Tibial nerve (tissue), 4 donors: ENCODE measurements at regions not wholly inside any gene's neighbourhood (a gene's known extent, or its start where the extent isn't known, plus 50 kb on each side); places are given as distances from the start of the nearest gene placed in this dataset.

Source experiments
- DNase-seq, 2 donors: peaks; one replicate each; pipeline ENCODE4 v3.0.0-alpha.2; 2019; ENCODE audit warnings: low spot score in 2 of 2
- H3K27ac ChIP-seq, 4 donors: fragments of 200-600 bp; sonication (generic) in 3 of 4; one replicate each; pipeline ENCODE4 v1.5.1; 2017 to 2019; ENCODE audit warnings: mild to moderate bottlenecking in 1 of 4
- H3K27me3 ChIP-seq, 2 donors: fragments of 200-600 bp; sonication (generic) in 1 of 2; one replicate each; pipeline versions ENCODE4 v1.5.1 to v1.6.0; 2017 to 2019
- H3K36me3 ChIP-seq, 3 donors: fragments of 200-600 bp; sonication (generic); one replicate each; pipeline ENCODE4 v1.5.1; 2018 to 2019
- H3K4me1 ChIP-seq, 4 donors: fragments of 200-600 bp; sonication (generic) in 3 of 4; one replicate each; pipeline ENCODE4 v1.5.1; 2017 to 2019
- H3K4me3 ChIP-seq, 4 donors: fragments of 200-600 bp; sonication (generic) in 3 of 4; one replicate each; pipeline ENCODE4 v1.5.1; 2017 to 2019; ENCODE audit warnings: mild to moderate bottlenecking in 1 of 4, moderate library complexity in 1 of 4
- H3K9me3 ChIP-seq, 4 donors: fragments of 200-600 bp; sonication (generic) in 3 of 4; one replicate each; pipeline ENCODE4 v1.5.1; 2017 to 2019
- EP300 ChIP-seq, 2 donors: sonication (generic); formaldehyde crosslinking; IDR thresholded peaks; one replicate each; pipeline ENCODE4 v1.6.1; 2017; ENCODE audit warnings: antibody characterized with exemption in 2 of 2, mild to moderate bottlenecking in 1 of 2
- POLR2A ChIP-seq, 2 donors: fragments of 450-650 bp; IDR thresholded peaks; one replicate each; pipeline ENCODE4 v1.6.1; 2017; ENCODE audit warnings: antibody characterized with exemption in 2 of 2, mild to moderate bottlenecking in 2 of 2, moderate library complexity in 2 of 2
- WGBS, 2 donors: methylation state at CpG; one replicate each; pipeline ENCODE4 v1.1.5; 2018; 5-methylcytosine and 5-hydroxymethylcytosine counted together
- TF ChIP-seq, protein P1 (sequence below), 5 experiments: fragments of 200-600 bp in 3 of 5; fragments of 450-650 bp in 2 of 5; sonication (generic) in 3 of 5; IDR thresholded peaks; one replicate each; pipeline ENCODE4 v1.5.1; 2016 to 2019; ENCODE audit warnings: antibody characterized with exemption in 5 of 5, mild to moderate bottlenecking in 3 of 5, moderate library complexity in 2 of 5

DNA sequence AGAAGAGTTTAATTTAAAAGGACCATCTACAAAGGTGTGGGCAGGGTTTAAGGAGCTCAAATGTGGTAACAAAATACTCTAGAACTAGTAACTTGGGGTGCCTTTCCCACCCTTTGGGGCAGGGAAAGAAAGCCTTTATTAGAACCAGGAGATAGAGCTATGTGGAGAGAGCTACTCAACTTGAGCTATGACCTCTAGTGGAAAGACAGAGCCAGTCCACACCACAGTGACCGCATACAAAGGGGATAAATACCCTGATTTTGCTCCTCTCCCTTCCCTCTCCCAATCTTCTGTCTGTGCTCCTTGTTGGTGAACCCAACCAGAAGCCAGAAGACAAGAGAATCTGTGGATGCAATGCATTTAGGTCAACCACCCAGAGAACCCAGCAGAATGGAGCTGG lies 54.4 kb upstream of the JAK1 start:
- peaks cover 0 to 16% (median 0%) of the 10 kb centered on the region in 3 donors for H3K36me3 ChIP-seq
- H3K27me3 ChIP-seq, result no peaks in the 10 kb centered on the region
- H3K4me1 ChIP-seq, result peaks cover 0 to 4% (median 0%) of the 10 kb centered on the region in 4 donors
- no peak overlapping the region for H3K4me3 ChIP-seq
- TF ChIP-seq, protein P1, sequence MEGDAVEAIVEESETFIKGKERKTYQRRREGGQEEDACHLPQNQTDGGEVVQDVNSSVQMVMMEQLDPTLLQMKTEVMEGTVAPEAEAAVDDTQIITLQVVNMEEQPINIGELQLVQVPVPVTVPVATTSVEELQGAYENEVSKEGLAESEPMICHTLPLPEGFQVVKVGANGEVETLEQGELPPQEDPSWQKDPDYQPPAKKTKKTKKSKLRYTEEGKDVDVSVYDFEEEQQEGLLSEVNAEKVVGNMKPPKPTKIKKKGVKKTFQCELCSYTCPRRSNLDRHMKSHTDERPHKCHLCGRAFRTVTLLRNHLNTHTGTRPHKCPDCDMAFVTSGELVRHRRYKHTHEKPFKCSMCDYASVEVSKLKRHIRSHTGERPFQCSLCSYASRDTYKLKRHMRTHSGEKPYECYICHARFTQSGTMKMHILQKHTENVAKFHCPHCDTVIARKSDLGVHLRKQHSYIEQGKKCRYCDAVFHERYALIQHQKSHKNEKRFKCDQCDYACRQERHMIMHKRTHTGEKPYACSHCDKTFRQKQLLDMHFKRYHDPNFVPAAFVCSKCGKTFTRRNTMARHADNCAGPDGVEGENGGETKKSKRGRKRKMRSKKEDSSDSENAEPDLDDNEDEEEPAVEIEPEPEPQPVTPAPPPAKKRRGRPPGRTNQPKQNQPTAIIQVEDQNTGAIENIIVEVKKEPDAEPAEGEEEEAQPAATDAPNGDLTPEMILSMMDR (IDR thresholded peaks at IDR 0.05), result no peak
- TF ChIP-seq EP300 (IDR thresholded peaks at IDR 0.05) (no peak), POLR2A (IDR thresholded peaks at IDR 0.05) (no peak)
- H3K9me3 ChIP-seq, result no peaks in the 10 kb centered on the region
- DNase-seq, result no peak
- WGBS, 2 donors, result 63 to 71% methylated on average over 1 of the region's 1 CpG
- H3K27ac ChIP-seq, result no peak overlapping the region

DNA sequence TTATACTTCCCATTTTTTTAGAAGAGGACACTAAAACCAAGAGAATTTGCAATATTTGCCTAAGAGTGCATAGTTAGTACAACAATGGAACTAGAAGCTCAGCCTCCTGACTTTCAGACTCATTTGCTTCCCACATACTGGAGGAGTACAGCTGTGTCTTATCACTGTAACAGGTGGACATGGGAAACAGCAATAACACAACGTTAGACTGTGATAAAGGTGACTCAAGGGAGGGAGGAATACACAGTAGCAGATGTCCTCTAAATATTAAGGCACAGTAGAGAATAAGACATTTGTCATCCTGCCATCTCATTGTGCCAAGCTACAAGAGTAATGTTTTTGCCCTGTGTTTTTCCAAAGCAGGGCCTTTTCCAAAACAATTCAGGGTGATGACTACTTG lies 55.4 kb upstream of the JAK1 start:
- no peaks in the 10 kb centered on the region for H3K27me3 ChIP-seq
- DNase-seq, result no peak
- H3K27ac ChIP-seq, result no peak overlapping the region
- H3K4me1 ChIP-seq, result peaks cover 0 to 15% (median 2%) of the 10 kb centered on the region in 4 donors
- no peaks in the 10 kb centered on the region for H3K9me3 ChIP-seq
- no peak overlapping the region for H3K4me3 ChIP-seq
- TF ChIP-seq POLR2A (IDR thresholded peaks at IDR 0.05) (no peak), EP300 (IDR thresholded peaks at IDR 0.05) (no peak)
- TF ChIP-seq, protein P1 (IDR thresholded peaks at IDR 0.05), result no peak
- WGBS, 2 donors, result 26 to 52% methylated on average over 1 of the region's 1 CpG
- peaks cover 0 to 7% (median 0%) of the 10 kb centered on the region in 3 donors for H3K36me3 ChIP-seq

DNA sequence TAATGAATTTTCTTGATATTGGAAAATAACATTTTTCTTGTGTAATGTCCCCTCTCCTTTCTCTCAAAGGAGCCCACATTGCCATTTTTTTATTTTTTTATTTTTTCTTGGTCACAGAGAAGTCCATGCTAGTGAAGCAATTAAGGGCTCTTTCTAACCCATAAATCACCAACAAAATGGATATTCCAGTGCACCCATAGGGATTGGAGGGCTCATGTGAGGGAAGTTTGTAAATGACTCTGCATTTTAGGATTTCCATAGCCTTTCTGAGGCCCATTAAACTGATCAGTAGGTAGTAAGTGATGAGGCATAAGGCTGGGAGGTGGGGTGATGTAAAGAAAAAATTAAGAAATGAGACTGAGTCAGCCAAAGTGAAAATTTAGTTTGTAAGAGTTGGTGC lies 55.9 kb upstream of the JAK1 start:
- Histone ChIP-seq H3K36me3 (peaks cover 0 to 7% (median 0%) of the 10 kb centered on the region in 3 donors), H3K4me1 (peaks cover 0 to 19% (median 3%) of the 10 kb centered on the region in 4 donors), H3K27me3 (no peaks in the 10 kb centered on the region), H3K9me3 (no peaks in the 10 kb centered on the region), H3K4me3 (no peak overlapping the region), H3K27ac (no peak overlapping the region)
- no peak for DNase-seq
- TF ChIP-seq EP300 (IDR thresholded peaks at IDR 0.05), result no peak
- TF ChIP-seq POLR2A (IDR thresholded peaks at IDR 0.05), result no peak
- TF ChIP-seq, protein P1 (IDR thresholded peaks at IDR 0.05), result no peak

DNA sequence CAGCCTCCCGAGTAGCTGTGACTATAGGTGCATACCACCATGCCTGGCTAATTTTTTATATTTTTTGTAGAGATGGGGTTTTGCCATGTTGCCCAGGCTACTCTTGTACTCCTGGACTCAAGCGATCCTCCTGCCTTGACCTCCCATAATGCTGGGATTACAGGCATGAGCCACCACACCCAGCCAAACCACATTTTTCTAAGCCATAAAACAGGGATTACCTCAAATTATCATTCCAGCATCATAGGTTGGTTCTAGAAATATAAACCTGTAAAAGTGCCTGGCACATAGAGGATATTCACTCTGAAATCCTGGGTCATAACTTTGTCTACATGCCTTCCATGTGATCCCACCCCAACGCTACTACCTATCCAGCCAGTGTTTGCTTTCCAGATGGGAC lies 59.4 kb upstream of the JAK1 start:
- peaks cover 0 to 38% (median 8%) of the 10 kb centered on the region in 4 donors for H3K4me1 ChIP-seq
- no peak for DNase-seq
- TF ChIP-seq EP300 (IDR thresholded peaks at IDR 0.05) (no peak), POLR2A (IDR thresholded peaks at IDR 0.05) (no peak)
- TF ChIP-seq, protein P1 (IDR thresholded peaks at IDR 0.05), result no peak
- H3K4me3 ChIP-seq, result no peak overlapping the region
- no peaks in the 10 kb centered on the region for H3K9me3 ChIP-seq
- WGBS, 2 donors, result 90 to 91% methylated on average over 3 of the region's 3 CpGs
- H3K27ac ChIP-seq, result no peak overlapping the region
- H3K36me3 ChIP-seq, result peaks cover 0 to 12% (median 0%) of the 10 kb centered on the region in 3 donors
- no peaks in the 10 kb centered on the region for H3K27me3 ChIP-seq

DNA sequence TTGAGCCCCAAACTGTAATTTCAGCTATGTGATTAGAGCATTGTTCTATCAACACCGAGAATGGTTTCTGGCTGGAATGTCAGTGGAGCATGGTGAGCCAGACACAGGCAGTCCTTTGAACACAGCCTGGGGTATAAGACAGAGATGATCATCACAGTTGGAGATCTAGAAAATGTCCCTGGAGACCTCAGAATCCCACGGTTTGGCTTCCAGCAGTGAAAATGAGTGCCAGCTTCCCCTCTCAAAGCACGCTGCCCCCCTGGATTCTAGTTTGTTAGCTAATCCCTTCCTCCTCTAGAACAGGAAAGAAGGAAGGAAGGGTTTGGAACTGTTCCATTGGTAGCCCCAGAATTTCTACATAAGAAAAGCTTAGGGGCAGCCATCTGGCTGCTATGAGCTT lies 59.9 kb upstream of the JAK1 start:
- peaks cover 0 to 38% (median 8%) of the 10 kb centered on the region in 4 donors for H3K4me1 ChIP-seq
- 22 to 23% methylated on average over 3 of the region's 3 CpGs for WGBS, 2 donors

More for the DNA sequence above, 59.9 kb upstream of the JAK1 start:
- no peak overlapping the region for H3K27ac ChIP-seq
- no peaks in the 10 kb centered on the region for H3K9me3 ChIP-seq
- no peaks in the 10 kb centered on the region for H3K27me3 ChIP-seq
- TF ChIP-seq EP300 (IDR thresholded peaks at IDR 0.05) (no peak), POLR2A (IDR thresholded peaks at IDR 0.05) (no peak)
- TF ChIP-seq, protein P1 (IDR thresholded peaks at IDR 0.05), result no peak
- DNase-seq, result no peak
- H3K36me3 ChIP-seq, result peaks cover 0 to 12% (median 0%) of the 10 kb centered on the region in 3 donors
- H3K4me3 ChIP-seq, result no peak overlapping the region
